GM18517 (cell line): ENCODE measurements at regions not wholly inside any gene's neighbourhood (a gene's known extent, or its start where the extent isn't known, plus 50 kb on each side); places are given as distances from the start of the nearest gene placed in this dataset.

Source experiments
- ATAC-seq: cut with Tn5 transposase; IDR thresholded peaks from one replicate; pipeline ENCODE4 v1.9.1; 2021; ENCODE audit warnings: mild to moderate bottlenecking, moderate library complexity; ENCODE audit not compliant: unreplicated experiment

DNA sequence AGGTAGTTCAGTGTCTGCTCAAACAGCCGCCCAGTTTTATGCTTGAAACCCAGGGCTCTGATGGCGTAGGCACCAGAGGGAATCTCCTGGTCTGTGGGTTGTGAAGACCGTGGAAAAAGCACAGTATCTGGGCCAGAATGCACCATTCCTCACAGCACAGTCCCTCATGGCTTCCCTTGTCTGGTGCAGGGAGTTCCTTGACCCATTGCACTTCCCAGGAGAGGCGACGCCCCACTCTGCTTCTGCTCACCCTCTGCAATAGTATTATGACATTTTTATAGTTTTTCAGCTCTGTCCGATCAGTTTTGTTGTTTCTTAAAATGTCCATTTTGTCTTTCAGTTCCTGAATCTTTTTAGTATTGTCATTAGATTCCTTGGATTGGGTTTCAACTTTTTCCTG is 343.5 kb downstream of the EDEM1 start:
- no peak for ATAC-seq

DNA sequence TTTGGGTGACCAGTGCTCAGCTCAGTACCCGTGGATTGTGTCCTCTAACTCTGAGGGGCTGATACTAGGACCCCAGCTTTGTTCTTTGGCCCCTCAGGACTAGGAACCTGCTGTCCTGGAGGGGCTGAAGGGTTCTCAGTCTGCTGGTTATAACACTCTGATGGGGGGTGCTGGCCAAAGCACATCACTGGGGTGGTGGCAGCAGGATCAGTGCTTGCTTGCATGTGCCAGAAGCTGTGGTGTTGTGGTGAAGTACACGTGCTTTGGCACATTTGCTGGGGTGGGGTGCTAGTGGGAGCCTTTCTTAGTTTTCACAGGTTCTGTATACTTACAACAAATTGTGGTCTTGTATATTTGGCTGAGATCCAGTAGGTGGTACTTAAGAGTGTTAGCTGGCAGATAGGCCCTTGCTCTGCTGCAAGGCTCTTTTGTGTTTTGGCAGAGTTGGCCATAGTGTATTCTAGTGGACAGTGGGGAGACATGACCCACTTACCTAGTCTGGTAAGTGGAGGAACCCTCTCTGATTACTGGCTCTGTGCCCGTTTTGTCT is 344.3 kb downstream of the EDEM1 start:
- no peak for ATAC-seq

DNA sequence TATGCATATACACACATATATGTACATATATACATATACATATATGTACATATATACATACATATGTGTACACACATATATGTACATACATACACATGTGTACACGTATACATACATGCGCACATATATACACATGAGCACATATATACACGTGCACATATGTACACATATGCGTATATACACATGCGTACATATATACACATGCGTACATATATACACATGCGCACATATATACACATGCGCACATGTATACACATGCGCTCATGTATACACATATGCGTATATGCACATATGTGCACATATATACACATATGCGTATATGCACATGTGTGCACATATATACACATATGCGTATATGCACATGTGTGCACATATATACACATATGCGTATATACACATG is 353.0 kb downstream of the EDEM1 start:
- no peak for ATAC-seq

DNA sequence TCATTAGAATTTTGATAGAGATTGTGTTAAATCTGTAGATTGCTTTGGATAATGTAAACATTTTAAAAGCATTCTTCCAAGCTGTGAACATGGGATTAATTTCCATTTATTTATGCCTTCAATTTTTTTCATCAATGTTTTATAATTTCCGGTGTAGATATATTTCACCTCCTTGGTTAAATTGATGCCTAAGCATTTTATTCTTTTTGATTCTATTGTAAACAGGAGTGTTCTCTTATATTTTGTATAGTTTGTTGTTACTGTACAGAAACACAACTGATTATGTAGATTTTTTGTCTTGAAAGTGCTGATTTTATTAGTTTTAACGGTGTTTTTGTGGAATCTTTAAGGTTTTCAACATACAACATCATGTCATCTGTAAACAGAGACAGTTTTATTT is 355.0 kb downstream of the EDEM1 start:
- no peak for ATAC-seq

DNA sequence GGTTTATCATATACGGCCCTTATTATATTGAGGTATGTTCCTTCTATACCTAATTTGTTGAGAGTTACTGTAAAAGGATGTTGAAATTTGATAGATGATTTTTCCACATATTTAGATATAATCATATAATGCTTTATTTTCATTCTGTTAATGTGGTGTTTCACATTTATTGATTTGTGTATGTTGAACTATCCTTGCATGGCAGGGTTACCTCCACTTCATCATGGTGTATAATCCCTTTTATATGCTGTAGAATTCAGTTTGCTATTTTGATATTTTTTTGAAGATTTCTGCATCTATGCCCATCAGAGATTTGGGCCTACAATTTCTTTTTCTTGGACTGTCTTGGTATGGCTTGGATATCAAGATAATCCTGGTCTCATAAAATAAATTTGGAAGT is 355.5 kb downstream of the EDEM1 start:
- no peak for ATAC-seq

DNA sequence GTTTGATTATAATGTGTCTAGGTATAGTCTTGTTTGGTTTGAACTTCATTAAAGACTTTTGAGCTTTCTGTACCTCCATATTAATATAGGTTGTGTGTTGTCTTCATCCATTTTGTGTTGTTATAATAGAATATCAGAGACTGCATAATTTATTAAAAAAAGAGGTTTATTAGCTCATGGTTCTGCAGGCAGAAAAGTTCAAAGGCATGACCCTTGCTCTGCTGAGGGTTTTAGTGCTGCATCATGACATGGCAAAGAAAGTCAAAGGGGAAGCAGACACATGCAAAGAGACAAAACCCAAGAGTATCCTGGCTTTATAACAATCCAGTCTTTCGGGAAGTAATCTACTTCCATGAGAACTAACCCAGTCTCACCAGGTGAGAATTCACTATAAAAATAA is 358.2 kb downstream of the EDEM1 start:
- no peak for ATAC-seq

DNA sequence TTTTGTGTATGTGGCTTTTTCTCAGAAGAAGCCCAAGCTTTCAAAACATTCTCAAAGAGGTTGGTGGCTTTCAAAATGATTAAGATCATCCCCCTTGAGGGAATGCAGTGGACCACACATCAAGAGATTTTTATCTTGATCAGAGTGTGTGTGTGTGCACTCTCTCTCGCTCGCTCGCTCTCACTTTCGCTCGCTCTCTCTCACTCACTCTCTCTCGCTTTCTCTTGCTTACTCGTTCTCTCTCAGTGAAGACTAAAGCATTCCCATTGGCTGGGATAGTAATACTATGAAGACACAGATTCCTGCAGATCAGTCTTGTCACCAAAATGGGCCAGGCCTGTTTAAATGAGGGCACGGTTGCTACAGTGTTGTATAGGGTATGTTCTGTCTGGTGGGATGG is 365.7 kb downstream of the EDEM1 start:
- ATAC-seq = no peak

DNA sequence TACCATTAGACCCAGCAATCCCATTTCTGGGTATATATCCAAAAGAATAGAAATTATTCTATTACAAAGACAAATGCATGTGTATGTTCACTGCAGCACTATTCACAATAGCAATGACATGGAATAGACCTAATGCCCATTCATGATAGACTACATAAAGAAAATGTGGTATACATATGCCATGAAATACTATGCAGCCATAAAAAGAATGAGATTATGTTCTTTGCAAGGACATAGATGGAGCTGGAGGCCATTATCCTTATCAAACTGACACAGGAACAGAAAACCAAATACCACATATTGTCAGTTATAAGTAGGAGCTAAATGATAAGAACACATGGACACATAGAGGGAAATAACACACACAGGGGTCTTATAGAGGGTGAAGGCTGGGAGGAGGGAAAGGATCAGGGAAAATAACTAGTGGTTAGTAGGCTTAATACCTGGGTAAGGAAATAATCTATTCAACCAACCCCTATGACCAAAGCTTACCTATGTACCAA is 366.8 kb downstream of the EDEM1 start:
- ATAC-seq = no peak

DNA sequence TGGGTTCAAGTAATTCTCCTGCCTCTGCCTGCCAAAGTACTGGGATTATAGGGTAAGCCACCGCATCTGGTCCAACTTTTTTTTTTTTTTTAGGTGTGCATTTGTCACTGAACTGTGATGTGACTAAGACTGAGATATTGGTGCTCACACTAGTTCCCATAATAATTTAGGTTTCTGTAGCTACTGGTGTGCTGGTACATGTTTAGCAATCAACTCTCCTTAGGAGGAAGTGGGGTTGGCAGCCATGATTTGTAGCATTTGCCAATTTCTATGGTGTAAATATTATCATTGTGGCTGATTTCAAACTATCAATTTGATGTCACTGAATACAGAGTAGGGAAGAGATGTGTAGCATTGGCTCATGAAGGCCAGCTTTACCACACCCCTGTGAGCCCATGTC is 372.7 kb downstream of the EDEM1 start:
- no peak for ATAC-seq

DNA sequence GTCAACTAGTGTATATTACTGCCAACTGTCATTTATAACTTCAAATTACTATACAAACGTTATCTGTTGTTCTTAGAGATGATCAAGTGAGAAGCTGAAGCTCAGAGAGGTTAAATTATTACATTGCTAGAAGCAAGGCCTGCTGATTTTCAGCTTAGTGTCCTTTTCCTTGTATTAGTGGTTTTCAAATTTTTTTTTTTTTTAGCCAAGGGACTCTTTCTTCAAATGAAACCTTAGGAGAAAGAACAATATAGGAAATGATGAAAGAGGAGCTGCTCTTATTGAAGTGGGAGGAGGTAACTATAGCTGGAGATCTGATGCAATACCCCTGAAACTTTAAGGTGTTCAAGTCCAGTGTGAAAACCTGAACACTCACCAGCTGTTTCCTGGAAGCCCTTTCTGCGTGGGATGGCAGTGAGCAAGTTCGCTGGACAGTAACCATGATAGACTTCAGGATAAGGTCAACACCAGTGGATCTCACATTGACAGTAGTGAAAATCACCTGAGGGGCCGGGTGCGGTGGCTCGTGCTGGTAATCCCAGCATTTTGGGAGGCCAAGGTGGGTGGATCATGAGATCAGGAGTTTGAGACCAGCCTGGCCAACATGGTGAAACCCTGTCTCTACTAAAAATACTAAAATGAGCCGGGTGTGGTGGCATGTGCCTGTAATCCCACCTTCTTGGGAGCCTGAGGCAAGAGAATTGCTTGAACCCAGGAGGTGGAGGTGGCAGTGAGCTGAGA is 376.2 kb downstream of the EDEM1 start:
- ATAC-seq = no peak

DNA sequence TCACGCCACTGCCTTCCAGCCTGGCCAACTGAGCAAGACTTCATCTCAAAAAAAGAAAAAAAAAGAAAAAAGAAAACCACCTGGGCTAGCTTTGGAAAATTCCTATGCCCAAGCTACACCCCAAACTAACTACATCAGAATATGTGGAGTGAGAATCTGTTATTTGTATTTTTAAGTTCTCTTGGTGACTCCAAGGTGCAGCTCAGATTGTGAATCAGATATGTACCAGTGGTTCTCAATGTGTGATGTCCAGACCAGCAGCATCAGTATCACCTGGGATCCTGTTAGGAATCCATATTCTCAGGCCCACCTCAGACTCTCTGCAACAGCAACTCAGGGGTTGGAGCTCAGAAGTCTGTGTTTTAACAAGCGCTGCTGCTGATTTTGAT is 376.8 kb downstream of the EDEM1 start:
- ATAC-seq = no peak

DNA sequence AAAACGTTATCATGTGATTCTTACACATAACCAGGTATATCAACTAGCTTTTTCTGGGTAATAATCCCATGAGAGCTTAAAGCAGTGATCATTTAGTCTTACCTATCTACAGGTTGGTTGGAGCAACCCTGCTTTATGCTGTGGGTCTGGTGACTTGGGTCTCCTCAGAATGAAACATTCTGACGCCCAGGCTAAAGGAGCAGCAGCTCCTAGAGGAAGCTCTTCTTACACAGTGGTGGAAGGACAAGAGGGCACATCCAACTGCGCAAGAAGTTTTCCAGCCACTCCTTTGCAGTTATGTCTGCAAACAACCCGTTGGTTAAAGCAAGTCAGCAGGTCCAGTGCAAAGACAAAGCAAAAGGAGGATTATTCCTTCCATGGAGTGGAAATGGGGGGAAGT is 377.5 kb downstream of the EDEM1 start:
- no peak for ATAC-seq

DNA sequence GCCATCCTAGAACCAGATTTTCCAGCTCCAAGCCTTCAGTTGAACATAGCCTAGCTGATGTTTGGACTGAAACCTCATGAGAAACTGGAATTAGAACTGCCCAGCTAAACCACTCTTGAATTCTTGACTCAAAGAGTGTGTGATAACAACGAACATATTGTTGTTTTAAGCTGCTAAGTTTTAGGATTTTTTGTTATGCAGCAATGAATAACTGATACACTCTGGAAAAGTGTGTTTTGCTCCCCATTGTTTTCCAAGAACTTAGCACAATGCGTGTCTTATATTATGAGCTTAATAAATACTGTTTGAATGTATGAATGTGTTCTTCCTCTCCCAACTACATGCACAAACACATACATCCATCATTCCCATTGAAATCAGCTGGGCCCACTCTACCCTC is 379.6 kb downstream of the EDEM1 start:
- ATAC-seq = no peak

DNA sequence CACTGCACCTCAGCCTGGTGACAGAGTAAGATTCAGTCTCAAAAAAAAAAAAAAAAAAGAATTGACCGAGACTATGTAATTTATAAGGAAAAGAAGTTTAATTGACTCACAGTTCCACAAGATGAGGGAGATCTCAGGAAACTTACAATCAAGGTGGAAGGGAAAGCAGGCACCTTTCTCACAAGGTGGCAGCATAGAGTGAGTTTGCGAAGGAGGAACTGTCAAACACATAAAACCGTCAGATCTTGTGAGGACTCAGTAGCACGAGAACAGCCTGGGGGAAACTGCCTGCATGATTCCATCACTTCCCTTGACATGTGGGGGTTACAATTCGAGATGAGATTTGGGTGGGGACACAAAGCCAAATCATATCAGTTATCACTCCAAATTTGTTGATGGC is 380.9 kb downstream of the EDEM1 start:
- no peak for ATAC-seq

DNA sequence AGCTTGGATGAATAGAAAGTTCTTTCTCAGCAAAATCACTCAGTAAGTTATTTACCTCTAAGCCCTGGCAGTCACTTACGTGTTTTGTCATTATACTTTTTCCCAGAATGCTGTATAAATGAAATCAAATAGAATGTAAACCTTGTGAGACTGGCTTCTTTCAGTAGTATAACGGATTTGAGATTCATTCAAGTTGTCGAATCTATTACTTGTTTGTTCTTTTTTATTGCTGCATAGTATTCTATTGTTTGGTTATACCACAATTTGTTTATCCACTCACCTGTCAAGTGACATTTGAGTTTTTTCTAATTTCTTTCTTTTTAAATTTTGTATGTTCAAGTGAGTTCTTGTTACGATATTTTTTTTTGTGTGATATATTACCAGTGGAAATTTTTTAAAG is 381.6 kb downstream of the EDEM1 start:
- no peak for ATAC-seq

DNA sequence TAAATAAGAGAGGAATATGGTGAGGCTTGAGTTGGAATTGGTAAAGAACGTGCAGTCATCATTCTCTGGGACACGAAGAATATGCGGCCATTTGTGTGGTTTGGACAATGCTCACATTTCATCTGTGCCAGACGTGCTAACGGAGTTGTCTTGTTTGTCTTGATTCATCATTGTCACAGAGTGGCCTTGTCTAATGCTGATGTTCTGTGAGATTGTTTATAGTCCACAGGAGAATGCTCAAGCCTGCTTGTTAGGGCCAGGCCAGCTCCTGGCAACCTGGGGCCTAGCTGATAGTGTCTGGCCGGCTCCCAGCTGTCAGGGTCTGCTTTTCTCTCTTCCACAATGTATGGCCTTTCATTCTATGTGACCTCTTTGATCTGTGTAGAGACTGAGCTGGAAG is 384.7 kb downstream of the EDEM1 start:
- no peak for ATAC-seq

DNA sequence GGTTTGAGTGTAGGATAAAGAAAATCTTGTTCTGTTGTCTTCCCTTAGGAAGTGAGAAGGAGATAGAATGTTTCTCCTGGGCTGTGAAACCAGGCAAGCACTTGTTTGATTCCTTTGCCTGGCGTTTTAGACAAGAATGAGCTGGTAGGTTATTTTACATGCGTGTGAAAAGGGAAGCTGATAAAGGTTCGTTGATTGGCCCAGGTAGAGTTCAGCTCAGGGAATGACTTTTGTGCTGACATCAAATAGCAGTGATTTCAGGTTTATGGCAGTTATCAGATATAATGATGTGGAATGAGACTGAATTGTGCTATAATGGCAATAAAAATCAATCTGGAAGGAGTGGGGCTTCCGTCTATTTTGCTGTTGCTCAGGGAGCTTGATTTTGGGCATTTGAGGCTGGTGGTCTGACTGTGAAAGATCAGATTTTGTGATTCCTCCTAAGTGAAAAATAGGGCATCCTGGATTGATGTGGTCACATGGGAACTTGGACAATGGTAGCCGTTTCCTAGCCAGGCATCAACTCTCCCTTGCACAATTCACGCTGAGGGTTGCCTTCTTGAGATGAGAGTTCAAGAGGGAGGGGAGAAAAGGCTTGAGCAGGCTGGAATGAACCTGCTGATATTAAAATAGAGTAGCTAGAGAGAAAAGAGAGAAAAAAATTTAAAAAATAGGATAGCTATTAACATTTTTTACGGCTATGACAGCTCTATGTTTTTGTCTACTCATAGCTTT is 388.9 kb downstream of the EDEM1 start:
- ATAC-seq = no peak

DNA sequence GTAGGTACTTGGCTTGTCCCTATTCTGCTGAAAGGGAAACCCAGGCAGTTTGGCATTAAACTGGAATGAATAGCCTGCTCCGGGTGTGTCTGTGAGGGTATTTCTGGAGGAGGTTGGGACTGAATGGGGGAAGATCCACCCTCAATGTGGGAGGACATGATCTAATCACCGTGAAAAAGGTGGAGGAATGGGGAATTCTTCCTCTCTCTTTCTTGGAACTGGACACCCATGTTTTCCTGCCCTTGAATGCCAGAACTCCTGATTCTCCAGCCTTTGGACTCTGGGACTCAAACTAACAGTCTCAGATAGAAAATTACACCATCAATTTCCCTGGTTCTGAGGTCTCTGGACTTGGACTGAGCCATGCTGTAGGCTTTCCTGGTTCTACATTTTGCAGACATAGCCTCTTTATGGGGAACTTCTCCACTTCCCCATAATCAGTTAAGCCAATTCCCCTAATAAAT is 391.7 kb downstream of the EDEM1 start:
- no peak for ATAC-seq

DNA sequence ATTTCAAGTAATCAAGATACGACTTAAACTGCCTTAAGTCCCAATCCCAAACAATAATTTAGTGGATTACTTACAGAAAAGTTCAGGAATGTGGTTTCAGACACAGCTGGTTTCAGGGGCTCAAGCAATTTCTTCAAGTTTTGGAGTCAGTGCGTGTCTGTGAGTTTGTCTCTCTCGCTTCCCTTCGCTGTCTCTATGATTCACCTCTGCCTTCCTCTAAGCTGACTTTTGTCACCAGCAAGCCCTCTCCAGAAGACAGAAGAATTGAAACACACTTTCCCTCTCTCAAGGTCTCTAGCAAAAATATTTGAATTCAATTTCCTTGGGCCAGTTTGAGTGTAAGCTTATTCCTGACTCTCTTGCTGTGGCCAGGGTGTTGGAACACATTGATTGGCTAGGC is 392.4 kb downstream of the EDEM1 start:
- ATAC-seq = no peak

DNA sequence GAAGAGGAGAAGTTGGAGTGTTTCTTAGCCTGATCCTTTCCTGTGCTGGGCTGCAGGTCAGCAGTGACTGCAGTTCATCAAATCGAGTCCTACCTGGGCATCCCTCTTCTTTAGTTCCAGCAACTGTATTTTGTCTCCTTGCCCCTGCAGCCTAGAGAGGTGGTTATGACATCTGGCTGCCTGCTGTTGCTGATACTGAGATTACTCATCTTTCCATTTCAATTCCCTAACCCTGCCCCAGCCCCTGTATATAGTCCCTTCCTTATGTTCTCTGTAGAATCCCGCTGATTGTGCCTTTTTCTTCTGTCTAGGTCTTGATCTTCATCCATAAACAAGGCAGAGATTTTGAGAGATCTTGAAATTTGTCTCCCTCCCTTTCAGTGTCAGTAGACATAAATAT is 393.3 kb downstream of the EDEM1 start:
- ATAC-seq = no peak

DNA sequence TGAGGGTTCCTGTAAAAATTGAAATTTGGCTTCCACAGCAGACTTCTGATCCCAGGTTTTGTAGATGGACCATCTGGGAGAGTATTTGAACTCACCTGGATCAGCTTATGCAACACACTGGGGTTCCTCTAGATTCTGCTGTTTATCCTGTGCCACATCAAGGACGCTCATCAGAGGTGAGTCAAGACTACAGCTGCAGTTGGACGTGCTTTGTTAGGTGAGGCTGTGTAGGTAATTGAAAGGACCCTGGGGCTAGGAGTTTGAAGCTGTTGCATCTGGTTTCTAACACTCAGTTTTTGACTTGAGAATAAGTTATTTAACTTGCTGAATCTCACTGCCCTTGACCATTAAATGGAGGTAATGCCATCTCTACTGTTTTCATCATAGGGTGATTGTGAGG is 394.2 kb downstream of the EDEM1 start:
- ATAC-seq = no peak

DNA sequence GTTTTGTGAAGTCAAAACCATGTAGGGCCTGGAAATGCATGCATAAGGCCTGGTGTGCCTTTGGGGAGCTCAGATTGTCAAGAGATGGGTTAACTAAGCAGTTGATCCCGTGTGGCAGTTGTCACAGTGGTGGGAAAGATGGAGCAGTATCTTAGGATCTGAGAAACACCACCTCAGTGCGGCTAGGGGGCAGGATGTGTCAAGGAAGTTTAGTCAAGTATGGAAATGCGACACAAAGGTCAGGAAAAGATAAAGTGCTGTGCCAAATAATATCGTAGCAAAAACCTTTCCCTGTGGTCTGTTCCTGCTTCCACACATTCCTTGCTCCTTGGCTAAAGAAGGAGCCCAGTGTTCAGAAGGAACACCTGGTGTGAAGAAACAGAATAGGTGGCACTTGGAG is 396.4 kb downstream of the EDEM1 start:
- no peak for ATAC-seq
